Gastrocnemius medialis (tissue), 4 donors: ENCODE measurements at regions not wholly inside any gene's neighbourhood (a gene's known extent, or its start where the extent isn't known, plus 50 kb on each side); places are given as distances from the start of the nearest gene placed in this dataset.

Experiments used
- ATAC-seq, 2 donors: fragments of 150-250 bp; one replicate each; pipeline ENCODE4 v1.9.1; 2016
- DNase-seq, 2 donors: peaks; one replicate each; pipeline ENCODE4 v3.0.0-alpha.2; 2019
- H3K27ac ChIP-seq, 4 donors: fragments of 200-600 bp; sonication (generic); 1 replicate in 1 of 4; 2 replicates in 3 of 4; pipeline ENCODE4 v1.5.1; 2016 to 2018; ENCODE audit warnings: mild to moderate bottlenecking in 2 of 4, moderate library complexity in 1 of 4
- H3K27me3 ChIP-seq, 3 donors: fragments of 200-600 bp; sonication (generic) in 2 of 3; 1 replicate in 1 of 3; 2 replicates in 2 of 3; pipeline versions ENCODE4 v1.5.1 to v1.6.0; 2016 to 2019; ENCODE audit warnings: mild to moderate bottlenecking in 1 of 3, moderate library complexity in 1 of 3
- H3K36me3 ChIP-seq, 2 donors: fragments of 200-600 bp; sonication (generic) in 1 of 2; one replicate each; pipeline ENCODE4 v1.5.1; 2017 to 2018
- H3K4me1 ChIP-seq, 2 donors: fragments of 200-600 bp; sonication (generic) in 1 of 2; one replicate each; pipeline ENCODE4 v1.5.1; 2016 to 2017; ENCODE audit warnings: mild to moderate bottlenecking in 2 of 2
- H3K4me3 ChIP-seq, 4 donors: fragments of 200-600 bp; sonication (generic) in 3 of 4; 1 replicate in 1 of 4; 2 replicates in 3 of 4; pipeline ENCODE4 v1.5.1; 2016 to 2019; ENCODE audit warnings: mild to moderate bottlenecking in 2 of 4
- H3K9me3 ChIP-seq, 3 donors: fragments of 200-600 bp; sonication (generic) in 2 of 3; 1 replicate in 1 of 3; 2 replicates in 2 of 3; pipeline ENCODE4 v1.5.1; 2016 to 2019
- CTCF ChIP-seq, 5 experiments: fragments of 450-650 bp in 3 of 5; fragments of 200-600 bp in 2 of 5; sonication (generic) in 2 of 5; IDR thresholded peaks in 4 of 5; conservative IDR thresholded peaks in 1 of 5; 1 replicate in 4 of 5; 2 replicates in 1 of 5; pipeline ENCODE4 v1.5.1; 2016 to 2019; ENCODE audit warnings: antibody characterized with exemption in 5 of 5, mild to moderate bottlenecking in 3 of 5, moderate library complexity in 3 of 5
- POLR2A ChIP-seq, 2 donors: fragments of 450-650 bp; IDR thresholded peaks; one replicate each; pipeline ENCODE4 v1.6.1; 2017; ENCODE audit warnings: antibody characterized with exemption in 2 of 2, mild to moderate bottlenecking in 2 of 2, moderate library complexity in 2 of 2
- in situ Hi-C, 4 donors: fragments of 200-750 bp; cut with MboI; loops; one replicate each; pipeline versions ENCODE4 v1.15.0 to v1.8.0; 2017; ENCODE audit warnings: low sequenced_read_pairs in 4 of 4
- intact Hi-C: fragments of 100-400 bp; cut with DNase I; formaldehyde crosslinking; loops from one replicate; pipeline ENCODE4 v1.15.1; 2023; ENCODE audit warnings: low total_unique reads

DNA sequence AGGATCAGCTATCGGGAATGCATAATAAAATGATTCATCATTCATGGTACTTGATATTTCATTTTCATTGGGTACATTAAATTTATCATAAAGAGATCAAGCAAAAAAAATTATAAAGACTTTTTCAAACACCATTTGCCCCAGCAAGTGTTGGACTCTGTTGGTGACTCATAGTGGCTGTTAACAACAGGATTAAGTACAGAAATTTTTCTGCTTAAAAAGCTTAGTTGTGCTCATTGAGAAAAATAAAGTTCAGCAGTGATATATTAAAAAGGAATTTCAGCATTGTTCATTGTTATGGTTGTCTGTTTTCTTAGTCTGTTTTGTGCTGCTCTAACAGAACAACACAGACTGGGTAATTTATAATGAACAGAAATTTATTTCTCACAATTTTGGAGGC is 86.2 kb upstream of the PCDH10 start:
- H3K27ac ChIP-seq: no peak overlapping the region
- H3K9me3 ChIP-seq: no peaks in the 10 kb centered on the region
- no peaks in the 10 kb centered on the region for H3K4me1 ChIP-seq
- in situ Hi-C loops: no loop called here
- no peaks in the 10 kb centered on the region for H3K36me3 ChIP-seq
- H3K4me3 ChIP-seq: no peak overlapping the region
- no peak for ATAC-seq
- DNase-seq: no peak
- TF ChIP-seq POLR2A (IDR thresholded peaks at IDR 0.05) (no peak), CTCF (IDR thresholded peaks at IDR 0.05 in 4 of 5, conservative IDR thresholded peaks at IDR 0.05 in 1 of 5) (no peak)
- no peaks in the 10 kb centered on the region for H3K27me3 ChIP-seq
- intact Hi-C loops: no loop called here

- in situ Hi-C loops: no loop called here
- no peak overlapping the region for H3K4me3 ChIP-seq
- DNase-seq (no peak), ATAC-seq (no peak)
- no peaks in the 10 kb centered on the region for H3K36me3 ChIP-seq
- no peak overlapping the region for H3K27ac ChIP-seq
- TF ChIP-seq CTCF (IDR thresholded peaks at IDR 0.05 in 4 of 5, conservative IDR thresholded peaks at IDR 0.05 in 1 of 5) (no peak), POLR2A (IDR thresholded peaks at IDR 0.05) (no peak)
- no peaks in the 10 kb centered on the region for H3K27me3 ChIP-seq
- intact Hi-C loops: no loop called here
- H3K4me1 ChIP-seq: no peaks in the 10 kb centered on the region
- no peaks in the 10 kb centered on the region for H3K9me3 ChIP-seq
These were observed 81.0 kb upstream of the PCDH10 start for GRCh38 chr4:133068083-133068482.

GRCh38 chr4:133081246-133081645 is 67.8 kb upstream of the PCDH10 start:
- Histone ChIP-seq H3K27ac (no peak overlapping the region), H3K36me3 (no peaks in the 10 kb centered on the region), H3K4me1 (no peaks in the 10 kb centered on the region), H3K4me3 (no peak overlapping the region), H3K27me3 (no peaks in the 10 kb centered on the region), H3K9me3 (no peaks in the 10 kb centered on the region)
- in situ Hi-C loops (no loop called here), intact Hi-C loops (no loop called here)
- no peak for TF ChIP-seq CTCF (IDR thresholded peaks at IDR 0.05 in 4 of 5, conservative IDR thresholded peaks at IDR 0.05 in 1 of 5)
- TF ChIP-seq POLR2A (IDR thresholded peaks at IDR 0.05): no peak
- DNase-seq: no peak
- ATAC-seq: no peak

GRCh38 chr4:133084421-133084820 is 64.7 kb upstream of the PCDH10 start:
- in situ Hi-C loops (no loop called here), intact Hi-C loops (no loop called here)
- H3K4me1 ChIP-seq: no peaks in the 10 kb centered on the region
- no peaks in the 10 kb centered on the region for H3K27me3 ChIP-seq
- H3K36me3 ChIP-seq: no peaks in the 10 kb centered on the region
- ATAC-seq: no peak
- DNase-seq: no peak
- TF ChIP-seq POLR2A (IDR thresholded peaks at IDR 0.05) (no peak), CTCF (IDR thresholded peaks at IDR 0.05 in 4 of 5, conservative IDR thresholded peaks at IDR 0.05 in 1 of 5) (no peak)
- H3K9me3 ChIP-seq: no peaks in the 10 kb centered on the region
- H3K4me3 ChIP-seq: no peak overlapping the region
- H3K27ac ChIP-seq: no peak overlapping the region

DNA sequence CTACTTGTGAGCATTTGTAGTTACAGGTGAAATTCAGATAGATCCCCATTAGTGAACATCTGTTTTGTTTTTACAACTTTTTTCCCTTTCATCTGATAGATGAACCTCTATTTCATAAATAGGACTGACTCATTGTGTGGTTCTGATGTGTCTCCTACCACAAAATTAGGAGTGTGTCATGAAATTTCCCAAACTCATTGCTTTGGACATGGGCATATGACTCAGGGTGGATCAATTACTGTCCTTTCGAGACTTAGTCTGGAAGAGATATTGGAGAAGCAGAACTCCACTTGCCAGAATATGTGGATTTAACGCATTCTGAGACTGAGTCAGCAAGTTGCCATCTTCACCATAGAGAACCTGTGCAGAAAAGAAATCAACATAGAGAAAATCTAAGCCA is 53.5 kb upstream of the PCDH10 start:
- no peak for DNase-seq
- intact Hi-C loops (no loop called here), in situ Hi-C loops (no loop called here)
- no peaks in the 10 kb centered on the region for H3K9me3 ChIP-seq
- TF ChIP-seq CTCF (IDR thresholded peaks at IDR 0.05 in 4 of 5, conservative IDR thresholded peaks at IDR 0.05 in 1 of 5) (no peak), POLR2A (IDR thresholded peaks at IDR 0.05) (no peak)
- no peaks in the 10 kb centered on the region for H3K36me3 ChIP-seq
- no peak for ATAC-seq
- no peaks in the 10 kb centered on the region for H3K4me1 ChIP-seq
- H3K27me3 ChIP-seq: no peaks in the 10 kb centered on the region
- H3K4me3 ChIP-seq: no peak overlapping the region
- H3K27ac ChIP-seq: no peak overlapping the region
